ENCODE measurements at regions not wholly inside any gene's neighbourhood (a gene's known extent, or its start where the extent isn't known, plus 50 kb on each side); places are given as distances from the start of the nearest gene placed in this dataset.

DNA sequence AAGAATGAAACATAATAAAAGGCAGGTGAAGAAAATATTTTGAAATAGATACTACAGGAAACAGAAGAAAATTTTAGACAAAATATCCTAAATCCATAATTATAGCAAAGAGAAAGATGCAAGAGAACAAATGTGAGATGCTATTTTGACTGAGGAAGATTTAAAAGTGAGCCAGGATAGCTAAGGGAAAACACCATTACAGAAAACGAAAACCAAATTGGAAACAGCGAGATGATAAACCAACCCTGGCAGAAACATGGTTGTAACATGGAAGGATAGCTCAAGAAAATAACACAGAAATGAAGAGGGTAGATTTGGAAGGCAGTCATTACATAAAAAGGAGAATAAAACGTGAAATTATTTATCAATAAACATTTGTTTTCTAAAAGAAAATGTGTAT is 267.2 kb upstream of the NREP start:
- ChIA-PET CTCF (no interaction called here), POLR2A (ENCODE audit: low non-redundant PET) (no interaction called here)
- no peak for DNase-seq (ENCODE audit: low spot score)
- intact Hi-C loops (cut with micrococcal nuclease; ENCODE audit: unreplicated experiment): no loop called here
- TF ChIP-seq, protein P1, sequence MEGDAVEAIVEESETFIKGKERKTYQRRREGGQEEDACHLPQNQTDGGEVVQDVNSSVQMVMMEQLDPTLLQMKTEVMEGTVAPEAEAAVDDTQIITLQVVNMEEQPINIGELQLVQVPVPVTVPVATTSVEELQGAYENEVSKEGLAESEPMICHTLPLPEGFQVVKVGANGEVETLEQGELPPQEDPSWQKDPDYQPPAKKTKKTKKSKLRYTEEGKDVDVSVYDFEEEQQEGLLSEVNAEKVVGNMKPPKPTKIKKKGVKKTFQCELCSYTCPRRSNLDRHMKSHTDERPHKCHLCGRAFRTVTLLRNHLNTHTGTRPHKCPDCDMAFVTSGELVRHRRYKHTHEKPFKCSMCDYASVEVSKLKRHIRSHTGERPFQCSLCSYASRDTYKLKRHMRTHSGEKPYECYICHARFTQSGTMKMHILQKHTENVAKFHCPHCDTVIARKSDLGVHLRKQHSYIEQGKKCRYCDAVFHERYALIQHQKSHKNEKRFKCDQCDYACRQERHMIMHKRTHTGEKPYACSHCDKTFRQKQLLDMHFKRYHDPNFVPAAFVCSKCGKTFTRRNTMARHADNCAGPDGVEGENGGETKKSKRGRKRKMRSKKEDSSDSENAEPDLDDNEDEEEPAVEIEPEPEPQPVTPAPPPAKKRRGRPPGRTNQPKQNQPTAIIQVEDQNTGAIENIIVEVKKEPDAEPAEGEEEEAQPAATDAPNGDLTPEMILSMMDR (conservative IDR thresholded peaks at IDR 0.05; ENCODE audit: low read depth, low read length): no peak
- TF ChIP-seq EZH2 (IDR thresholded peaks at IDR 0.05; ENCODE audit: borderline replicate concordance, low read depth, low read length, poor library complexity, severe bottlenecking): no peak
- H3K27ac ChIP-seq (ENCODE audit: low read depth, low read length, poor library complexity, severe bottlenecking): no peak overlapping the region
- H3K9me3 ChIP-seq (ENCODE audit: low read depth, low read length, poor library complexity, severe bottlenecking): no peaks in the 10 kb centered on the region
- H3K27me3 ChIP-seq (replicated peaks; ENCODE audit: insufficient read depth, low read depth, low read length, poor library complexity): no peaks in the 10 kb centered on the region
- no peak overlapping the region for H3K4me3 ChIP-seq (ENCODE audit: low read depth, low read length, poor library complexity, severe bottlenecking)
- no peaks in the 10 kb centered on the region for H3K4me1 ChIP-seq (ENCODE audit: insufficient read depth, low read length, poor library complexity, severe bottlenecking)
- no peaks in the 10 kb centered on the region for H3K36me3 ChIP-seq (ENCODE audit: insufficient read depth, low read length, poor library complexity, severe bottlenecking)
- BruUV-seq (replicated peaks): no TSS peak

DNA sequence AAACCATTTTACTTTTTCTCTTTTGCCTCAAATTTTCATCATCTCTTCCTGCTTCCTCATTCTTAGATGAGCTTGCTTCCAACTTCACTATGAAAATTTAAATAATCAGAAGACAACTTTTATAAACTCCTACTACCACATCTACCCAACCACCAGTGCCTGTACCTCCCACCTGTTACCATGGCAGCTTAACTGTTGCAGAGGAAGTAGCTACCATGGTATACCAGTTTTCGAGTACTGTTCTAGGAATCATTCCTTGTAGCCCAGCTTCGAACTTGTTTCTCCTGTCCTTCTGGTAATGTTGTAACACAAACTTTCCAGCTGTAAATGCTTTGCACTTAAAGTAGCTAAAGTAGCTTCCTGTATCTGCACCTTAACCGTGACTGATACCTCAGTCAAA is 266.8 kb upstream of the NREP start:
- ChIA-PET CTCF (no interaction called here), POLR2A (ENCODE audit: low non-redundant PET) (no interaction called here)
- Histone ChIP-seq H3K27me3 (replicated peaks; ENCODE audit: insufficient read depth, low read depth, low read length, poor library complexity) (no peaks in the 10 kb centered on the region), H3K4me3 (ENCODE audit: low read depth, low read length, poor library complexity, severe bottlenecking) (no peak overlapping the region), H3K9me3 (ENCODE audit: low read depth, low read length, poor library complexity, severe bottlenecking) (no peaks in the 10 kb centered on the region), H3K36me3 (ENCODE audit: insufficient read depth, low read length, poor library complexity, severe bottlenecking) (no peaks in the 10 kb centered on the region), H3K27ac (ENCODE audit: low read depth, low read length, poor library complexity, severe bottlenecking) (no peak overlapping the region), H3K4me1 (ENCODE audit: insufficient read depth, low read length, poor library complexity, severe bottlenecking) (no peaks in the 10 kb centered on the region)
- no TSS peak for BruUV-seq (replicated peaks)
- DNase-seq (ENCODE audit: low spot score): no peak
- TF ChIP-seq, protein P1 (conservative IDR thresholded peaks at IDR 0.05; ENCODE audit: low read depth, low read length): no peak
- TF ChIP-seq EZH2 (IDR thresholded peaks at IDR 0.05; ENCODE audit: borderline replicate concordance, low read depth, low read length, poor library complexity, severe bottlenecking): no peak
- intact Hi-C loops (cut with micrococcal nuclease; ENCODE audit: unreplicated experiment): no loop called here

DNA sequence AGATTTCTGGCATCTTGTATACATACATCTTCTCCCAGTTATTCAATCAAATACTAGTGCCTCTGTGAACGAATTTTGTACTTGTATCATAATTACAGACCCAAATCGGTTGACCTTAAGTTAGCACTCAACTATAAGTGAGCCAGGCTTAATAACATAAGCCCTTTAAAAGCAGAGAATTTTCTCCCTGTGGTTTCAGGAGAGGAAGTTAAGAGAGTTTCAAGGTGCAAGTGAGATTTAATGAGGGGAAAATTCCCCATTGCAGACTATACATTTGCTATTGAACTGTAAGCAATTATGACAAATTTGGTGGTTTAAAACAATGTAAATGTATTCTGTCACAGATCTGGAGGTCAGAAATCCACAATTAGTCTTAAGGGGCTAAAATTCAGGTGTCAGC is 261.9 kb upstream of the NREP start:
- ChIA-PET POLR2A (ENCODE audit: low non-redundant PET) (no interaction called here), CTCF (no interaction called here)
- no peaks in the 10 kb centered on the region for H3K4me1 ChIP-seq (ENCODE audit: insufficient read depth, low read length, poor library complexity, severe bottlenecking)
- no peak overlapping the region for H3K4me3 ChIP-seq (ENCODE audit: low read depth, low read length, poor library complexity, severe bottlenecking)
- H3K36me3 ChIP-seq (ENCODE audit: insufficient read depth, low read length, poor library complexity, severe bottlenecking): no peaks in the 10 kb centered on the region
- no peak overlapping the region for H3K27ac ChIP-seq (ENCODE audit: low read depth, low read length, poor library complexity, severe bottlenecking)
- BruUV-seq (replicated peaks): no TSS peak
- TF ChIP-seq, protein P1 (conservative IDR thresholded peaks at IDR 0.05; ENCODE audit: low read depth, low read length): no peak
- no peak for TF ChIP-seq EZH2 (IDR thresholded peaks at IDR 0.05; ENCODE audit: borderline replicate concordance, low read depth, low read length, poor library complexity, severe bottlenecking)
- H3K9me3 ChIP-seq (ENCODE audit: low read depth, low read length, poor library complexity, severe bottlenecking): no peaks in the 10 kb centered on the region
- H3K27me3 ChIP-seq (replicated peaks; ENCODE audit: insufficient read depth, low read depth, low read length, poor library complexity): no peaks in the 10 kb centered on the region
- intact Hi-C loops (cut with micrococcal nuclease; ENCODE audit: unreplicated experiment): no loop called here
- DNase-seq (ENCODE audit: low spot score): no peak

All from A673 (cell line).